Prostate gland (tissue), 2 donors: ENCODE measurements at regions not wholly inside any gene's neighbourhood (a gene's known extent, or its start where the extent isn't known, plus 50 kb on each side); places are given as distances from the start of the nearest gene placed in this dataset.

Experiments
- DNase-seq: peaks from one replicate; pipeline ENCODE4 v3.0.0-alpha.2; 2019; ENCODE audit warnings: low spot score
- H3K27ac ChIP-seq, 2 donors: fragments of 200-600 bp; sonication (generic); 2 replicates each; pipeline ENCODE4 v1.5.1; 2017 to 2019
- H3K27me3 ChIP-seq: fragments of 200-600 bp; sonication (generic); replicated peaks from 2 replicates; pipeline ENCODE4 v1.5.1; 2019; ENCODE audit not compliant: insufficient read depth
- H3K36me3 ChIP-seq, 2 donors: fragments of 200-600 bp; sonication (generic); 1 replicate in 1 of 2; 2 replicates in 1 of 2; pipeline versions ENCODE4 v1.5.1 to v1.8.1; 2017 to 2019
- H3K4me1 ChIP-seq: fragments of 200-600 bp; sonication (generic); replicated peaks from 2 replicates; pipeline ENCODE4 v1.5.1; 2019
- H3K4me3 ChIP-seq, 2 donors: fragments of 200-600 bp; sonication (generic); 2 replicates each; pipeline ENCODE4 v1.5.1; 2017 to 2019
- H3K9me3 ChIP-seq: fragments of 200-600 bp; sonication (generic); 2 replicates; pipeline ENCODE4 v1.5.1; 2017
- POLR2A ChIP-seq: fragments of 450-650 bp; IDR thresholded peaks from one replicate; pipeline ENCODE4 v1.6.1; 2016; ENCODE audit warnings: antibody characterized with exemption, mild to moderate bottlenecking
- POLR2AphosphoS5 ChIP-seq: sonication (generic); formaldehyde crosslinking; IDR thresholded peaks from one replicate; pipeline ENCODE4 v1.6.1; 2017; ENCODE audit warnings: antibody characterized with exemption
- WGBS: methylation state at CpG from one replicate; pipeline ENCODE4 v1.1.5; 2018; 5-methylcytosine and 5-hydroxymethylcytosine counted together
- intact Hi-C: fragments of 100-400 bp; cut with DNase I; formaldehyde crosslinking; loops from one replicate; pipeline ENCODE4 v1.14.2; 2022
- TF ChIP-seq, protein P1 (sequence below), 4 experiments: fragments of 200-600 bp in 2 of 4; fragments of 450-650 bp in 2 of 4; sonication (generic) in 2 of 4; IDR thresholded peaks; 1 replicate in 3 of 4; 2 replicates in 1 of 4; pipeline ENCODE4 v1.5.1; 2016 to 2019; ENCODE audit warnings: antibody characterized with exemption in 4 of 4, mild to moderate bottlenecking in 2 of 4, moderate library complexity in 2 of 4

DNA sequence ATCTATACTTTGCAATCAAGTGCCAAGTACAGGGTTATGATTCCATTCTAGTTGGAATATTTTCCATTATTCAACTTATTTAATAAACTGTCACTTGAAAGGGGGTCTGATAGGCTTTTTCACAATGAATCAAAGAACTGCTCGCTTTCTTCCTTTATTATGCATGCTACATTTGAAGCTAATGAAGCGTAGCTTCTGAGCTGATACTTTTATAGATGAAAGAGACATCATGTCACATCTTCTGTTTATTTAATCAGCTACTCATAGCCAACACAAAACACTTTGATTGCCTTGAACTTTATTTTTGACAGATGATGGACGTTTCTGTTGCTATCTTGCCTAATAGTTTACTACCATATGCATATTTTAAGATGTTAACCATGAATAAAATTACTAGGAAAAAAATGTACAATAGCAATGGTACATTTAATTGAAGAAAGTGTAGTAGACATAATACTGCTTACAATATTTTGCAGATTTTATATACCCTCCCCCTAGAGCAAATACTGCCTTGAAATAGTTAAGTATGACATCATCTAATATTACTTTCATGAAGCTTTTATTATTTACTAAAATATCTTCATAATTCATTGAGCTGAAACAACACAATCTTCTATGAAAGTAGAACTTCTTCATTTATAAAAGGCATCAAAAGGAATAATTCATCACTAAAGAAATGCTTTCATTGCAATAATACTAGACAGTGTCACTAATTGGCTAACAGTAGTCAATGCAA, 529.3 kb upstream of the TYRP1 start:
- no peaks in the 10 kb centered on the region for H3K4me1 ChIP-seq
- no peaks in the 10 kb centered on the region for H3K9me3 ChIP-seq
- no peaks in the 10 kb centered on the region for H3K36me3 ChIP-seq
- intact Hi-C loops: no loop called here
- WGBS: 66% methylated on average over 3 of the region's 3 CpGs
- DNase-seq: no peak
- no peak overlapping the region for H3K27ac ChIP-seq
- TF ChIP-seq POLR2A (no peak), POLR2AphosphoS5 (no peak)
- TF ChIP-seq, protein P1, sequence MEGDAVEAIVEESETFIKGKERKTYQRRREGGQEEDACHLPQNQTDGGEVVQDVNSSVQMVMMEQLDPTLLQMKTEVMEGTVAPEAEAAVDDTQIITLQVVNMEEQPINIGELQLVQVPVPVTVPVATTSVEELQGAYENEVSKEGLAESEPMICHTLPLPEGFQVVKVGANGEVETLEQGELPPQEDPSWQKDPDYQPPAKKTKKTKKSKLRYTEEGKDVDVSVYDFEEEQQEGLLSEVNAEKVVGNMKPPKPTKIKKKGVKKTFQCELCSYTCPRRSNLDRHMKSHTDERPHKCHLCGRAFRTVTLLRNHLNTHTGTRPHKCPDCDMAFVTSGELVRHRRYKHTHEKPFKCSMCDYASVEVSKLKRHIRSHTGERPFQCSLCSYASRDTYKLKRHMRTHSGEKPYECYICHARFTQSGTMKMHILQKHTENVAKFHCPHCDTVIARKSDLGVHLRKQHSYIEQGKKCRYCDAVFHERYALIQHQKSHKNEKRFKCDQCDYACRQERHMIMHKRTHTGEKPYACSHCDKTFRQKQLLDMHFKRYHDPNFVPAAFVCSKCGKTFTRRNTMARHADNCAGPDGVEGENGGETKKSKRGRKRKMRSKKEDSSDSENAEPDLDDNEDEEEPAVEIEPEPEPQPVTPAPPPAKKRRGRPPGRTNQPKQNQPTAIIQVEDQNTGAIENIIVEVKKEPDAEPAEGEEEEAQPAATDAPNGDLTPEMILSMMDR (IDR thresholded peaks at IDR 0.05): no peak
- no peak overlapping the region for H3K4me3 ChIP-seq
- H3K27me3 ChIP-seq: no peaks in the 10 kb centered on the region

DNA sequence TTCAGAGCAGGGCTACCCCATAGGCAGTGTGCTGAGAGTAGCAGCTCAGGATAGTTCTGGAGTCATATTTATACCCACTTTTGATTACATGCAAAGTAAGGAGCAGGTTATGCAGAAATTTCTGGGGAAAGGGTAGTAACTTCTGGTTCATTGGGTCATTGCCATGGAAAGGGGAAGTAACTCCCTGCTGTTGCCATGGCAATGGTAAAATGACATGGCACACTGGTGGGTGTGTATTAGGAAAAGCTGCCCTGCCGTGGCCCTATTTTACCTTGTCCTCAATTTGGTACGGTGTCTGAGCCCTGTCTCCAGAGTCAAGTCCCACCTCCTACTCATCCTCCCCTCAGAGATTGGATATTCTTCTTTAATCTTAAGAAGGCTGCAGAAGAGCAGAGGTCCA, 526.7 kb upstream of the TYRP1 start:
- WGBS: 78% methylated on average over 2 of the region's 2 CpGs
- H3K36me3 ChIP-seq: no peaks in the 10 kb centered on the region
- no peak overlapping the region for H3K4me3 ChIP-seq
- intact Hi-C loops: no loop called here
- H3K27me3 ChIP-seq: no peaks in the 10 kb centered on the region
- H3K9me3 ChIP-seq: no peaks in the 10 kb centered on the region
- TF ChIP-seq POLR2A: no peak
- TF ChIP-seq, protein P1 (IDR thresholded peaks at IDR 0.05): no peak
- TF ChIP-seq POLR2AphosphoS5: no peak
- no peak overlapping the region for H3K27ac ChIP-seq
- no peak for DNase-seq
- no peaks in the 10 kb centered on the region for H3K4me1 ChIP-seq

DNA sequence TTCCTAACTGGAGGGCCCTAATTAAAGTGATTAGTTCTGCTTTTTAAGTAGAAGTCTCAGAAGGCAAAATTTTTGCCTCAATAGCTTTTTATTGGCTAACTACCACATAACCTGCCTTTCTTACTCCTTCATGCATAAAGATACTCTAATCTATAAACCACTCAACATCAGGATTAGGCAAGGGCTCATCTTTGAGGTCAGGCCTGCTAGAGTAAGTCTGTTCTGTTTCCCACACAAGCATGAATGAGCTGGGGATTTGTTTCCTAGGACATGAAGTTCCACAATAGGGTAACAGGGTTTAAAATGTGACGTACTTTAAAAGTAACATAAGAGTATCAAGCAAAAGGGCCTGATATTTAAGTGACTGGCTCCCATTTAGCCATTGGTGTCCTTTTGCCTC, 522.7 kb upstream of the TYRP1 start:
- 95% methylated on average over 1 of the region's 1 CpG for WGBS
- Histone ChIP-seq H3K4me3 (no peak overlapping the region), H3K4me1 (no peaks in the 10 kb centered on the region), H3K36me3 (no peaks in the 10 kb centered on the region), H3K9me3 (no peaks in the 10 kb centered on the region), H3K27me3 (no peaks in the 10 kb centered on the region), H3K27ac (no peak overlapping the region)
- intact Hi-C loops: no loop called here
- no peak for DNase-seq
- no peak for TF ChIP-seq POLR2AphosphoS5
- no peak for TF ChIP-seq POLR2A
- TF ChIP-seq, protein P1 (IDR thresholded peaks at IDR 0.05): no peak

DNA sequence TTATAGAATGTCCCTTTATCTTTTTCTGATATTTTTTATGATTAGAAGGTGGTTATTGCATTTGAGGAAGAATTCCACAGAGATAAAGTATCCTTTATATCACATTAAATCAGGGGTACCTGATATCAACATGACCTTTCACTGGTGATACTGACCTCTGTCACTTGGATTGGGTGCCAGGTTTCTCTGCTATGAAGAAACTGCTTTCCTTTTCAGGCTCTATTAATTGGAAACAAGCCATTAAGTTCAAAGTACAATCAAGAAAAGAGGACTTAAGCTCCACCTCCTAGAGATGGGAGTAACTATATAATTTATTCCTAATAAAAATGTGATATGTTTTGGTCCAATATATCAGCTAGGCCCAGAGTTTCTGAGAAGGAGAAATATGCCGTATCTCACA, 514.6 kb upstream of the TYRP1 start:
- TF ChIP-seq, protein P1 (IDR thresholded peaks at IDR 0.05): no peak
- no peak for TF ChIP-seq POLR2AphosphoS5
- no peak for TF ChIP-seq POLR2A
- no peaks in the 10 kb centered on the region for H3K9me3 ChIP-seq
- 95% methylated on average over 1 of the region's 1 CpG for WGBS
- intact Hi-C loops: no loop called here
- H3K4me3 ChIP-seq: no peak overlapping the region
- H3K36me3 ChIP-seq: no peaks in the 10 kb centered on the region
- no peaks in the 10 kb centered on the region for H3K4me1 ChIP-seq
- H3K27ac ChIP-seq: no peak overlapping the region
- H3K27me3 ChIP-seq: no peaks in the 10 kb centered on the region
- no peak for DNase-seq

DNA sequence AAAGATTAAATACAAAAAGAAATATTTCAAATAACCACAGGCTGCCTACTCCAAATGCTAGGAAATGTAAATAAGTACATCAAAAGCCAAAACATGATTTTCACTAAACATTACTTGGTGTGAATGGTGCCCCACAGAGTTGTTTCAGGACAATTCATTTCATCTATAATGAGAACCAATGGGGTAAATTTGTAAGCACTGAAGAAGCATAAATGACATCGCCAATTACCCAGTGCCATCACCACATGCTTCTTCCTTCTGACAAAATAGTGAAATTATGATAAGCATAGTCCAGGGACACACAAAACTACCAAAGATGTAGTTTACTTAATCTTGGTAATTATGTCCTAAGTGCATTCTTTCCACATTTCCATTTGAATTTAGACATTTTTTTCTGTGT, 510.4 kb upstream of the TYRP1 start:
- intact Hi-C loops: no loop called here
- no peaks in the 10 kb centered on the region for H3K9me3 ChIP-seq
- no peaks in the 10 kb centered on the region for H3K36me3 ChIP-seq
- H3K27me3 ChIP-seq: no peaks in the 10 kb centered on the region
- DNase-seq: no peak
- WGBS: 98% methylated on average over 1 of the region's 1 CpG
- no peaks in the 10 kb centered on the region for H3K4me1 ChIP-seq
- H3K27ac ChIP-seq: no peak overlapping the region
- TF ChIP-seq, protein P1 (IDR thresholded peaks at IDR 0.05): no peak
- TF ChIP-seq POLR2AphosphoS5 (no peak), POLR2A (no peak)
- H3K4me3 ChIP-seq: no peak overlapping the region
